DOHH2 (cell line): ENCODE measurements at regions not wholly inside any gene's neighbourhood (a gene's known extent, or its start where the extent isn't known, plus 50 kb on each side); places are given as distances from the start of the nearest gene placed in this dataset.

ENCODE experiments used
- EZH2phosphoT487 ChIP-seq: fragments of 200-600 bp; sonication (generic); IDR thresholded peaks from 2 replicates; pipeline ENCODE4 v1.6.1; 2017; ENCODE audit warnings: borderline replicate concordance, mild to moderate bottlenecking, antibody characterized with exemption, low read length, moderate library complexity, mixed read lengths
- TF ChIP-seq, protein P1 (sequence below): fragments of 200-600 bp; sonication (generic); IDR thresholded peaks from one replicate; pipeline ENCODE4 v1.5.1; 2014; ENCODE audit warnings: antibody characterized with exemption, mild to moderate bottlenecking, low read depth, low read length; ENCODE audit not compliant: poor library complexity, severe bottlenecking

DNA sequence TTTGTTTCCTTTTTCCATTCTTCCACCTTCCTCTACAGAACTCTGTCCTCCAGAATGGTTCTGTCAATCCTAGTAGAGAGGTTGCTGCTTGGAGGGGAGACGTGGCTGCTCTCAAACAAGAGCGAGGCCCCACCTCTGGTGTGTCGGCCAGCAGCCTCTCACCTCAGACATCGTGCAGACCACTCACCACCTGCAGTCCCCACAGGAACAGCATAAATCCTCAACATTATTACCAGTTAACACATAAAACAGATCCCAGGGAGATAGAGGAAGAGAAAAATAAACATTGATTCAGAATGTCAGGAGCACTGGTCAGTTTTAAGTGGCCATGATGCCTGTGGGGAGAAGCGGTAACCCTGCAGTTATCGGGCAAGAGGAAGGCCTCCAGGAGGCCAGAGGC lies 485.9 kb upstream of the DPP6 start:
- TF ChIP-seq, protein P1, sequence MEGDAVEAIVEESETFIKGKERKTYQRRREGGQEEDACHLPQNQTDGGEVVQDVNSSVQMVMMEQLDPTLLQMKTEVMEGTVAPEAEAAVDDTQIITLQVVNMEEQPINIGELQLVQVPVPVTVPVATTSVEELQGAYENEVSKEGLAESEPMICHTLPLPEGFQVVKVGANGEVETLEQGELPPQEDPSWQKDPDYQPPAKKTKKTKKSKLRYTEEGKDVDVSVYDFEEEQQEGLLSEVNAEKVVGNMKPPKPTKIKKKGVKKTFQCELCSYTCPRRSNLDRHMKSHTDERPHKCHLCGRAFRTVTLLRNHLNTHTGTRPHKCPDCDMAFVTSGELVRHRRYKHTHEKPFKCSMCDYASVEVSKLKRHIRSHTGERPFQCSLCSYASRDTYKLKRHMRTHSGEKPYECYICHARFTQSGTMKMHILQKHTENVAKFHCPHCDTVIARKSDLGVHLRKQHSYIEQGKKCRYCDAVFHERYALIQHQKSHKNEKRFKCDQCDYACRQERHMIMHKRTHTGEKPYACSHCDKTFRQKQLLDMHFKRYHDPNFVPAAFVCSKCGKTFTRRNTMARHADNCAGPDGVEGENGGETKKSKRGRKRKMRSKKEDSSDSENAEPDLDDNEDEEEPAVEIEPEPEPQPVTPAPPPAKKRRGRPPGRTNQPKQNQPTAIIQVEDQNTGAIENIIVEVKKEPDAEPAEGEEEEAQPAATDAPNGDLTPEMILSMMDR, result no peak
- TF ChIP-seq EZH2phosphoT487, result no peak
